DOHH2 (cell line): ENCODE measurements at regions not wholly inside any gene's neighbourhood (a gene's known extent, or its start where the extent isn't known, plus 50 kb on each side); places are given as distances from the start of the nearest gene placed in this dataset.

ENCODE experiments used
- H3F3A ChIP-seq: fragments of 200-600 bp; sonication (generic), shearing (Covaris generic); 2 replicates; pipeline ENCODE4 v1.6.0; 2016; ENCODE audit warnings: antibody characterized with exemption, mild to moderate bottlenecking; ENCODE audit not compliant: control insufficient read depth, insufficient read depth
- H3K27ac ChIP-seq: fragments of 200-600 bp; sonication (generic); 2 replicates; pipeline ENCODE4 v1.5.1; 2014; ENCODE audit warnings: low read depth, mild to moderate bottlenecking, low read length, moderate library complexity
- H3K27me3 ChIP-seq: fragments of 200-600 bp; sonication (generic); 2 replicates; pipeline ENCODE4 v1.6.1; 2014; ENCODE audit warnings: mild to moderate bottlenecking, low read length, mixed read lengths; ENCODE audit not compliant: control insufficient read depth
- H3K36me3 ChIP-seq: fragments of 200-600 bp; sonication (generic); 2 replicates; pipeline ENCODE4 v1.6.1; 2014; ENCODE audit warnings: mild to moderate bottlenecking, low read length, moderate library complexity, mixed read lengths; ENCODE audit not compliant: control insufficient read depth
- H3K4me1 ChIP-seq: fragments of 200-600 bp; sonication (generic); 2 replicates; pipeline ENCODE4 v1.6.1; 2014; ENCODE audit warnings: mild to moderate bottlenecking, low read length, mixed read lengths; ENCODE audit not compliant: control insufficient read depth
- H3K4me2 ChIP-seq: fragments of 200-600 bp; sonication (generic); 2 replicates; pipeline ENCODE4 v1.6.0; 2014; ENCODE audit warnings: mild to moderate bottlenecking, low read length, moderate library complexity
- H3K4me3 ChIP-seq: fragments of 200-600 bp; sonication (generic); 2 replicates; pipeline ENCODE4 v1.5.1; 2014; ENCODE audit warnings: mild to moderate bottlenecking, low read length, mixed read lengths
- H3K79me2 ChIP-seq: fragments of 200-600 bp; sonication (generic); 2 replicates; pipeline ENCODE4 v1.6.1; 2014; ENCODE audit warnings: mild to moderate bottlenecking, low read length, mixed read lengths; ENCODE audit not compliant: control insufficient read depth
- H3K9me2 ChIP-seq: fragments of 200-600 bp; sonication (generic); replicated peaks from 2 replicates; pipeline ENCODE4 v1.6.1; 2014; ENCODE audit warnings: mild to moderate bottlenecking, low read length, mixed read lengths; ENCODE audit not compliant: control insufficient read depth
- H3K9me3 ChIP-seq: fragments of 200-600 bp; sonication (generic); 2 replicates; pipeline ENCODE4 v1.6.1; 2014; ENCODE audit warnings: antibody characterized with exemption, low read length, mixed read lengths; ENCODE audit not compliant: control insufficient read depth, insufficient read depth
- H4K20me1 ChIP-seq: fragments of 200-600 bp; sonication (generic); 2 replicates; pipeline ENCODE4 v1.6.0; 2014; ENCODE audit warnings: low read depth, mild to moderate bottlenecking, antibody characterized with exemption, low read length, moderate library complexity; ENCODE audit not compliant: control insufficient read depth, insufficient read depth
- CTCF ChIP-seq: fragments of 200-600 bp; sonication (generic); IDR thresholded peaks from one replicate; pipeline ENCODE4 v1.5.1; 2014; ENCODE audit warnings: antibody characterized with exemption, mild to moderate bottlenecking, low read depth, low read length; ENCODE audit not compliant: poor library complexity, severe bottlenecking
- EZH2phosphoT487 ChIP-seq: fragments of 200-600 bp; sonication (generic); IDR thresholded peaks from 2 replicates; pipeline ENCODE4 v1.6.1; 2017; ENCODE audit warnings: borderline replicate concordance, mild to moderate bottlenecking, antibody characterized with exemption, low read length, moderate library complexity, mixed read lengths

- H4K20me1 ChIP-seq: no peaks in the 10 kb centered on the region
- no peak overlapping the region for H3K4me3 ChIP-seq
- no peaks in the 10 kb centered on the region for H3F3A ChIP-seq
- H3K27ac ChIP-seq: no peak overlapping the region
- no peak for TF ChIP-seq CTCF
- no peak for TF ChIP-seq EZH2phosphoT487
- H3K36me3 ChIP-seq: no peaks in the 10 kb centered on the region
- no peak overlapping the region for H3K4me2 ChIP-seq
- H3K27me3 ChIP-seq: no peaks in the 10 kb centered on the region
- H3K9me2 ChIP-seq: no peaks in the 10 kb centered on the region
- H3K9me3 ChIP-seq: no peaks in the 10 kb centered on the region; the same call in 1 of the 2 replicates
- no peaks in the 10 kb centered on the region for H3K79me2 ChIP-seq
- H3K4me1 ChIP-seq: no peaks in the 10 kb centered on the region
Measured at GRCh38 chr1:209232197-209232596, 351.3 kb upstream of the CAMK1G start.

- Histone ChIP-seq H4K20me1 (no peaks in the 10 kb centered on the region), H3K9me3 (no peaks in the 10 kb centered on the region; the same call in 1 of the 2 replicates), H3K4me2 (no peak overlapping the region), H3K79me2 (no peaks in the 10 kb centered on the region), H3K36me3 (no peaks in the 10 kb centered on the region), H3K27ac (no peak overlapping the region), H3K27me3 (no peaks in the 10 kb centered on the region), H3F3A (no peaks in the 10 kb centered on the region), H3K9me2 (no peaks in the 10 kb centered on the region), H3K4me3 (no peak overlapping the region), H3K4me1 (no peaks in the 10 kb centered on the region)
- TF ChIP-seq EZH2phosphoT487 (no peak), CTCF (no peak)
Measured at GRCh38 chr1:209232759-209233158, 350.8 kb upstream of the CAMK1G start.

- no peaks in the 10 kb centered on the region; the same call in 1 of the 2 replicates for H3K9me3 ChIP-seq
- H3K4me1 ChIP-seq: no peaks in the 10 kb centered on the region
- H3K27ac ChIP-seq: no peak overlapping the region
- no peak for TF ChIP-seq EZH2phosphoT487
- TF ChIP-seq CTCF: no peak
- H3K36me3 ChIP-seq: no peaks in the 10 kb centered on the region
- no peaks in the 10 kb centered on the region for H3F3A ChIP-seq
- H3K79me2 ChIP-seq: no peaks in the 10 kb centered on the region
- no peaks in the 10 kb centered on the region for H3K27me3 ChIP-seq
- H3K4me2 ChIP-seq: no peak overlapping the region
- no peak overlapping the region for H3K4me3 ChIP-seq
- H3K9me2 ChIP-seq: no peaks in the 10 kb centered on the region
- H4K20me1 ChIP-seq: no peaks in the 10 kb centered on the region
Measured at GRCh38 chr1:209235166-209235565, 348.3 kb upstream of the CAMK1G start.

- no peaks in the 10 kb centered on the region for H3K9me2 ChIP-seq
- H3K4me1 ChIP-seq: no peaks in the 10 kb centered on the region
Measured at GRCh38 chr1:209238356-209238755, 345.2 kb upstream of the CAMK1G start.

More at GRCh38 chr1:209238356-209238755, 345.2 kb upstream of the CAMK1G start:
- Histone ChIP-seq H3K79me2 (no peaks in the 10 kb centered on the region), H3K27ac (no peak overlapping the region), H4K20me1 (no peaks in the 10 kb centered on the region), H3K9me3 (no peaks in the 10 kb centered on the region), H3K27me3 (no peaks in the 10 kb centered on the region), H3F3A (no peaks in the 10 kb centered on the region), H3K36me3 (no peaks in the 10 kb centered on the region), H3K4me2 (no peak overlapping the region), H3K4me3 (no peak overlapping the region)
- TF ChIP-seq CTCF (no peak), EZH2phosphoT487 (no peak)
